HG02623 (cell line): ENCODE measurements at regions not wholly inside any gene's neighbourhood (a gene's known extent, or its start where the extent isn't known, plus 50 kb on each side); places are given as distances from the start of the nearest gene placed in this dataset.
"Not testable (repeated sequence)": the region's sequence is repeated elsewhere in the genome, so short reads cannot be mapped to it uniquely, and the experiment has no call there.

Source experiments
- ATAC-seq: cut with Tn5 transposase; IDR thresholded peaks from one replicate; pipeline ENCODE4 v1.9.1; 2021; ENCODE audit warnings: moderate library complexity; ENCODE audit not compliant: unreplicated experiment

DNA sequence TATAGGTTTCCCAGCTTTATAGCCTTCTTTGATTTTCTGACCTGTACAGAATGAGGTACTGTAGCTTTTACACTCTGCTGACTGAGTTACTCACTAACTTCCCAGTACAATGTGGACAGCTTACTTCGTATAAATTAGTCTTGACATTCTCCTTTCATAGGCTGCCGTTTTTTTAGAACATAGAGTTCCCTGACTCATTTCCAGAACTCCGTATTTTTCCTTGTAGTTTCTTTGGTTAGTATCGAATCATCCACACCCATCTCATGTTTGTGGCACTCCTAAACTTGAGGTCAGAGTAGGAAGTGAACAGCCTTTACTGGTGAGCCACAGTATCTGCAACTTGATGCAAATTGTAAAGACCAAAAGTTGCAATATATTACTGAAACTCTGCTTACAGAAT is 303.9 kb downstream of the SLITRK5 start:
- ATAC-seq, result no peak

DNA sequence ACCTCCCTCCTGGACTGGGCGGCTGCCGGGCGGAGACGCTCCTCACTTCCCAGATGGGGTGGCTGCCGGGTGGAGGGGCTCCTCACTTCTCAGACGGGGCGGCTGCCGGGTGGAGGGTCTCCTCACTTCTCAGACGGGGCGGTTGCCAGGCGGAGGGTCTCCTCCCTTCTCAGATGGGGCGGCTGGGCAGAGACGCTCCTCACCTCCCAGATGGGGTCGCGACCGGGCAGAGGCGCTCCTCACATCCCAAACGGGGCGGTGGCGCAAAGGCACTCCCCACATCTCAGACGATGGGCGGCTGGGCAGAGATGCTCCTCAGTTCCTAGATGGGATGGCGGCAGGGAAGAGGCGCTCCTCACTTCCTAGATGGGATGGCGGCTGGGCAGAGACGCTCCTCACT is 305.5 kb downstream of the SLITRK5 start:
- ATAC-seq, result not testable (repeated sequence)

DNA sequence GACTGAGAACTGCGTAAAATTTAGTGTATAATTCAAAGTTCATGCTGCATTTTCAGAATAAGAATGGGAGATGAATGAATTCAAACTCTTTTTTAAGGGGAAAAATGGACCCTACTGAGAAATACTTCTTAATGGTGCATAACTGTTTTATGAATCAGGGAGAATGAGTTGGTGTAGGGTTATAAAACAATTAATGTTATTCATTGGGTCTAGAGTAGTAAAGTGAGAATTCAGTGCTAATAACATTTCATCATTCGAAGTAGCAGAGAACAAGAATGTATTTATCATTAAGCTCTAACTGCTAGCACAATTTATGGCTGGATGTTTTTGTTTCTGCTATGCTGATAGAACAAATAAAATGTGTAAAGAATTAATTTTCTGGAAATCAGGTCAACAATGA is 310.2 kb downstream of the SLITRK5 start:
- no peak for ATAC-seq

DNA sequence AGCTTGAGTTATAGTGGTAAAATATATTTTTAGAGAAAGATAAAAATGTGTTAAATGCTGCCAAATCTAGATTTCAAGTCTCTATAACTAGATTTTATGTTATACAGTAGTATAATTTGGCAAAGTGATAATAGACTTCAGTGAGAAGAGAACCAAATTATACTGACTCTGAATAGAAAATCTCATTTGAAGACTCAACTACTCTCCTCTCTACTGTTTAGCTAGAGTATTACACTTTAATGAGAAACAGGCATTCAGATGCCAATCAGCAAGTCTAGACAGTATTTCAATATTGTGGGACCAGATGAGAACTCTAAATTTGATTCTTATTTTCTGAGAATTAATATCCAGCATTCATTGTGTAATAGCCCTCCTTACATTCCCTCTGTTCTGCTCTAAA is 311.2 kb downstream of the SLITRK5 start:
- ATAC-seq, result no peak

DNA sequence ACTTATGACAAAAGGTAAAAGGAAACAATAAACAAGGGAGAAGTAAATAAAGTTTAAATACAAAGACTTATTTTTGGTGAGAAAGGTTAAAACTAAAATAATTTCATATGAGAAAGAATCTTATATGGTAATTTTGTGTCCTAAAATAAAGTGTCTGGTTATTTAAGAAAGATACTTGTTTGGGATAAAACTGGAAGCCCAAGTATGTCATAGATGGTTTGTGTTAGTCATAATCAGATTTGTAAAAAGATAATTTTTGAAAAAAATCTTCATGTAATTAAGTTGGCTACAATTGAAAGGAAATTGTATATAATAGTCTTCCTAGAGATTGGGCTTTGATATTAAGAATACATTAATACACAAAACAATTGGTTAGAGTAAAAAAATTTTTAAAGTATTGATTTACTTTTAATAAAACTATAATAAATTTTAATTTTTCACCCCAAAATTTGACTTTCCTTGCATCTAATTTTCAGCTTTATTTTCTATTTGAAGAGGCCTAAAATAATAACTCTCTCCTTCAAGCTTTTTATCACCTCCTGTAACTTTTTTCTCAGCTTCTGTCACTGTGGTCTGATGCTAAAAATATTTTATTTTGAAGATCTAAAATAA is 315.6 kb downstream of the SLITRK5 start:
- ATAC-seq, result no peak

DNA sequence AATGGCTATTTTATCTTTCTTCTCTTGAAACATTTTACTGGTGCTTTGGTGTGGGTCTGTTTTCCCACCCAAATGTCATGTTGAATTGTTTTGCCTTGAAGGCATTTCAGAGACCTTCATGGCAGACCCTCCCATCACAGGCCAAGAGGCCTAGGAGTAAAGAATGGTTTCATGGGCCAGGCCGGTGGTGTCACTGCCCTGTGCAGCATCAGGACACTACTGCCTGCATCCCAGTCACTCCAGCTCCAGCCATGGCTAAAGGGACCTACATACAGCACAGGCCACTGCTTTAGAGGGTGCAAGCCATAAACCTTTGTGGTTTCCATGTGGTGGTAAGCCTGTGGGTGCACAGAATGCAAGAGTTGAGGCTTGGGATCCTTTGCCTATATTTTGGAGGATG is 326.9 kb downstream of the SLITRK5 start:
- no peak for ATAC-seq

DNA sequence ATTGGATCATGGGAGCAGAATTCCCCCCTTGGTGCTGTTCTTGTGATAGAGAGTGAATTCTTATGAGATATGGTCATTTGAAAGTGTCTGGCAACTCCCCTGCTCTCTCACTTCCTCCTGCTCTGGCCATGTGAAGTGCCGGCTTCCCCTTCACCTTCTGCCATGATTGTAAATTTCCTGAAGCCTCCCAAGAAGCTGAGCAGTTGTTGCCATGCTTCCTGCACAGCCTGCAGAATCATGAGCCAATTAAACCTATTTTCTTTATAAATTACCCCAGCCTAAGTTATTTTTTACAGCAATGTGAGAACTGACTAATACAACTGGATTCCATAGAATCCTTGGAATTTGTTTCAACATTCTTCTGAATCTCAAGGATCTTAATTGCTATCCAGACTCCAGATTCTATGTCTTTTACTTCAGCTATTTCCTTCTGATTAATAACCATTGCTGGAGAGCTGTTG is 328.1 kb downstream of the SLITRK5 start:
- ATAC-seq, result no peak

DNA sequence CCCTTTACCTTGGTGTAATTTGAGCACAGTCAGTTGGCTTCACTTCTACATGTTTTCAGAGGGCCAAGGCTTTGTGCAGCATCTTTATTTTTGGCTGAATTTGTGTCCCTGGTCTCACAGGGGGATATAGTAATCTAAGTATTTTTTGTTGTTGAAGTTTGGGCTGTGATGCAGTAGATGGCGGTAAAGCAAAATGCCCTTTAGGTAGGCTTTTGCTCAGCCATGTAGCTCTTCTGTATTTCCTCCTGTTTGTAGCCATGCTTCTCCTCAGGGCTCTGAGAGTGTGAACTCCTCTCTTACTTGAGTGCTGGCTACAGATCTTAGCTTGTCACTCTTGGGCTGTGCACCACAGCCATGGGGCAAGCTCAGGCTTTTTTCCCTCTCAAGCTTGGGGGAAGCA is 328.6 kb downstream of the SLITRK5 start:
- ATAC-seq, result no peak

DNA sequence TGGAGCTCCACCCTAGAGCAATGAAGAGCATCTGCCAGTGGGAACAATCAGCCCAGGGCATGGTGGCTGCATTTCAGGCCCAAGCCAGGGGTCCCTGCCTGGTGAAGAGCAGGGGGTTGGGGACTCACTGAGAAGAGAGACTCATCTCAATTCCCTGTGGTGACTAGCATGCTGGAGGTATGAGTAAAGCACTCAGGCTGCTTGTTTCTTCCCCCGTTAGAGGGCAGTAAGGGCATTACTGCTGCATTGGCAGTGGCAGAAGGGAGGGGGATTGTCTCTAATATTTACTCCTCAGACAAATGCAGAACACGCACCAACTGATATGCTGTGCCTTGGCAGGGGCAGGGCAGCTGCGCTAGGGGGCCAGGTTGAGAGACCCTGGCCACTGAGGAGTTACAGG is 329.1 kb downstream of the SLITRK5 start:
- ATAC-seq, result no peak

DNA sequence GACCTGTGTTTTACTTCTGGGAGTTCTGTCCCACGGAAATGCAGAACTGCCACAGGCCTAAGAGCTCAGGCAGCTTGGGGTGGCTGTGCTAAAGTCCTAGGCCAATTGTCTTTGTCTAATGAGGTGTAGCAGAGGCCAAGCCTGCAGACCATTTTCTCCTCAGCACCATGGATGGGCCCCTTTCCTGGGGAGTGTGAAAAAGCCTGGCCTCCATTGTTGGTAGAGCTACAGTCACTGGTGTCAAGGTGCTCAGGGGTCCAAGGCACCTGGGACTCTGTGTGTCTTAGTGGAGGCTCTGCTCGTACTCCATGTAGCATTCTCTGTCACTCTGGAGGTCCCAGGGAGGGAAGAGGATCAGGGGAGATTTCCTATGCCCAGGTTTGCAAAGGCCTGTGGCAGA is 329.6 kb downstream of the SLITRK5 start:
- no peak for ATAC-seq

DNA sequence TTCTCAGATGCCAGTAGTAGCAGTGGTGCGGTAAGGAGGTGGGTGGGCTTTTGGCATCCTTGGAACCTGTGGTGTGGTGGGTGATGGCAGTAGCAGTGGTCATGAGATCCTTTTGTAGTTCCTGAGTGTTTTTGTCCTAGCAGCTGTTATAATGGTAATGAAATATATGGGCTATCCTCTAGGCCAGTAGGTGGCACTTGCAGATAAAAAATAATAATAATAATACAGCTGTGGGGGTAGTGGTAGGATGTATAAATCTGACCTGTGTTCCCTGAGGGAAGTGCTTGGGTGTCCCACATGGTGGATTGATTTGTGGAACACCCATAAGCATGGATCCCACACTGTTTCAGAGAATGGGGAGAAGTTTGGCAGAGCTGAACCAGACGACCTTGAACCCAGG is 334.0 kb downstream of the SLITRK5 start:
- no peak for ATAC-seq

DNA sequence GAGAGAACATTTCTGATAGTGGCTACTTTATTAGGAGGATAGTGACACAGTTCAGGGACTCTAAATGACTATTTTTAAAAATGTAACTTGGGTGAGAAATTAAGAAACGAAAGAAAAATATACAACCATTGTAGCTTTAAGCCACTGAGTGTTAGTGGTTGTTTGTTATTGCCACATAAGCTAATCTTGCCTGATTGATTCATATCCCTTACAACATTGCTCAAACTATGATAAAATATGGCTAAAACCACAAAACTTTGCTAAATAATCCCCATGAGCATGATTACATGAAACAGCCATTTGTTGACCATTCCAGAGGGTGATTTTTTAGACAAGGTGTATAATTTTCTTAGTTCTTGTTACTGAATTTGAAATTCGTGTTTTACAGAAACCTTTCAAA is 343.4 kb downstream of the SLITRK5 start:
- no peak for ATAC-seq

DNA sequence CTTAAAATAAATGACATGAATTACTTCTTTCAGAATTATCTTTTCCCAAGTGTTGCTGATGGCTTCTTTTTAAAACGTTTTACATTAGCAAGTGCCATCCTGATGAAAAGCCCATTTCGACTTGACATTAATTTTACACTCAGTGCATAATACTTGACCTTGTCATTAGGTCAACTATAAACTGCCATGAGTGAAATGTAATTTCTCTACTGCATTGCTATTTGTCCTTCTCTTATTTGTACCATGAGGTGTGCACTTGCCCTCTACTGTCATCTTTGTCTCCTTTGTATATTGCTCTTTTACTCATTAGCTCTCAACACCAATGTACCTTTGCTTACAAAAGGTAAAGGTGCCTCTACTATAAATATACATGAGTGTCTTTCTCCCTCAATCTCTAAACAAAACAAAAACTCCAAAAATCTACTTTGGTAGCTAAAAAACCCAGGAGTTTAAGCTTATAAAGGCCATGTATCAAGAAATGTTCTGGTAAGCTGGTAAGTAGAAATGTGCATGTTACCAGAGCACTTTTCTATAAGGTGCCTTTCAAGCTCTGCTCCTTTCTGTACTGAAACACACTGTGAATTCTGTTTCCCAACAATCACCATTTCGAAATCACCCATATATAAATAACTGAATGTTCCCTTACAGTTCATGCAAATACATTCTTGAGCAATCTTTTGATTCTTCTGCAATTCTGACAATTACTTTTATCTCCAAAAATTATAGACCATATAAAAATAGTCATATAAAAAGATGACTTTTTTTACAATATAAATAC is 351.4 kb downstream of the SLITRK5 start:
- no peak for ATAC-seq

DNA sequence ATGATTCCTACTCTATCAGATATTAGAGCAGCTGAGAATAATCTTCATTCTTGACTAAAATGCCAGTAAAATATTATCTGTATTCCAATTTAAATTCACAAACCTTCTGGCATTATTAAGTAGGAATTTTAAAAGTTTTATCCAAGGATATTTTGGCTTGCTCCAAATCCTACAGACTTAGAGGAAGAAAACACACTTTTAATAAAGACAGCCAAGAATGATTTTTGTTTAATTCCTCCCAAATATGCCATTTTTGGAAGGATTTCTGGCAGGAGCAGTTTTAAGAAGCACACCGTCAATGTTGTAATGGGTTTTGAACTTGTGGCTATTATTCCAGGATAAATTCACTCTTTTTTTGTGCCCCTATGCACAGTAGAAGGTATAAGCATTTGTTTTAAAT is 355.1 kb downstream of the SLITRK5 start:
- no peak for ATAC-seq

DNA sequence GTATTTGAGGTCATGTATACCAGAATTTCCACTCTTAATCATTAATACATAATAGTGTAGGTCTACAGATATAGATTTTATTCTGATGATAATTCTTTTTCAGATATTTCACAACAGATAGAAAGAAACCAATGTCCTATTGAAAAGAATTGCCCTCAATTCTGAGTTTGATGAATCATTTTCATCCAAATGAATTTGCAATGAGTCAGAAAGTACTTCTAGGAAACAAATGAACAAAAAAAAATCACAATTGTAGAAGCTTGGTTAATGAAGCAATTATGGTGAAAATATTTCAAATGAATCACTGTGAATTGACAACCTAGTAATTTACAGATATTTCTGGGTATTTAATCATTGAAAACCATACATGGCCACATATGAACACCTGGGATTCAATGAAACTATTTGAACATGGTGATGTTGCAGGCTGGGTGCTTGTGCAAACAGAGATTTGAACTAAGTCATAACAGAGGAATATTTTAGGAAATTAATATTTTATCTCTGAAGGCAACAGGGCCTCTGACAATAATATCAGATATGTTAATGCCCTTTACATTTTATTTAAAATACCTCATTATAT is 360.9 kb downstream of the SLITRK5 start:
- ATAC-seq, result no peak

DNA sequence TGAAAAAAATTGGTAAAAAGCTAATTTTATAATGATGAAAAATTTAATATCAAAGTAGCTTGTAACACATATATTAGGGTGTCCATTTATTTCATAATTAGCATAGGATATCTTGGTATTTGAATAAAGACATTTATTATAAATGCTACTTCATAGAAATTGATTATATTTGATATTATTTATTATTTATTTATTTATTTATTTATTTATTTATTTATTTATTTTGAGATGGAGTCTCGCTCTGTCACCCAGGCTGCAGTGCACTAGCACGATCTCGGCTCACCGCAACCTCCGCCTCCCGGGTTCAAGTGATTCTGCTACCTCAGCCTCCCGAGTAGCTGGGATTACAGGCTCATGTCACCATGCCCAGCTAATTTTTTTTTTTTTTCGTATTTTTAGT is 365.0 kb downstream of the SLITRK5 start:
- not testable (repeated sequence) for ATAC-seq

DNA sequence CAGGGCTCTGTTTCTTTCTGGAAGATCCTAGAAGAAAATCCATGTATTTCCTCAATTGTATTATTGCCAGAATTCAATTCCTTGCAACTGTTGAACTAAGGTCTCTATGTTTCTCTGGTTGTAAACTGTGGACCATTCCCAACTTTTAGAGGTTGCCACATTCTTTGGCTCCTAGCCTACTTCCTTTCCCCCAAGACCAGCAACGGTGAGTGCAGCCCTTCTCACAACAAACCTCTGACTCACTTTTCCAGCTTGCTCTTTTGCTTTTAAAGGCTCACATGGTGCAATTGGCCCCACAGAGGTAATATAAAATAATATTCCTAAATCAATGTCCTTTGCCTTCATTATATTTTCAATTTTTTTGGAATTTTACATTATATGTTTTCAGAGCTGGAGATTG is 371.3 kb downstream of the SLITRK5 start:
- no peak for ATAC-seq

DNA sequence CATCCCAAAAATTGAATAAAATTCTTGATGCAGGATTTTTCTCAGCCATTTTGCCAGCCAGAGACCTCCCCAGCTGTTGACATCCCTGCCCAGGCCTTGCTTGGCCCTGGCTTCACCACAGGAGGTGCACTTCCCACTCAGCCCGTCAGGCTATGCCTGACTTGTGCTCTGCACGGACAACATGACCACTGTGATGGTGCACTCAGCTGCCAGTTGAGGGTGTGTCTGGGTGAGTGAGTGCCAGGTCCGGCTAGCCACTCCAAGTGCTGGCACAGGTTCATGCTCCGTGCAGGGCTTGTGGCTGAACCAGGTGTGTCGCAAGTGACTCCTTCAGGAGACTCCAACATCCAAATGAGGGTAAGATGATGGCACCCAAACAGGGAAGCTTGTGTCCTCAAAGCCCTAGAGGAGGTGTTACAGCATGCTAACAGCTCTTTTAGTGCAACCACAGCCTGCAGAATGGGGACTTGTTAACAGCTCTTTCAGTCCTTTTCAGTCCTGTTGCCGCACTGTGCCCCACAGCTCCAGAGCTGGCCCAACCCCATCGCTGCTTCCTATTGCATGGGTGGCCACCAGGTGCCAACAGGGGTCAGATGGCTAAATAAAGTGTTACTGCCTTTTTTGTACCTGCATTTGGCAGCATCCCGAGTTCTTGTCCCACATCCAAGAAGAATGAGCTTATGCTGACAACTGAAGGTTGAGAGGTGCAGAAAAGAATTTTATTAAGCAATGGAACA is 380.7 kb downstream of the SLITRK5 start:
- ATAC-seq, result no peak

DNA sequence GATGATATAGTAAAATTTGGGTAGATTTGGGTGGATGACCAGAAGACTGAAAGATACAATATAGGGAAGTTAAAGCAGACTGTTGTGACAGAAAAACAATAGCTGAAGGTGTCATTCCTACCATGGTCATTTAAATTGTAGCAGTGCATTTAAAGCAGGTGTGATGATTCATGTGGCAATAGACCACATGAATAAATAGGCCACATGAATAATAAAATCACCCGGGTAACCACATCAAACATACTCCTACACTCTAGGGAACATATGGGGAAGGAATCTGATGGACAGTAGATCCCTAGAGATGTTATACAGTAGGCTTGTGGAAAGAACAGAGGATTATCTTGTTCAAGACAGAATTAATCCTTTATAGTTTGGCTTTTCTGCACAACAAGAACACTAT is 392.6 kb downstream of the SLITRK5 start:
- ATAC-seq, result no peak

DNA sequence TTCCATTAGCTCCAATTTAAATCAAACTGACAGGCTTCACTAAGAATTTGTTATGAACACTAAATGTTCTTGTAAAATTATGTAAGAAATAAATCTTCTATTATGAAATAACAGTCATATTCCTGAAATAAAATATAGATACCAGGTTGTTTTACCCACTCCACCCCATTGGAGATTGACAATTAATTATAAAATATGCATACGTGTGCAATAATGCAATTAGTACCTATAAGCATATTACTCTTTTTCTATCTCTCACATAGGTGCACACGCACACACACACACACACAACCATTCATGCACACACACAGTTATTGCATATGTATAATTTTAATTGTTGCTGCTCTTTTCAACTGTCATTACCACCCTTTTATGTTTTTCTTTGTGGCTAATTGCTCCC is 395.7 kb downstream of the SLITRK5 start:
- no peak for ATAC-seq

DNA sequence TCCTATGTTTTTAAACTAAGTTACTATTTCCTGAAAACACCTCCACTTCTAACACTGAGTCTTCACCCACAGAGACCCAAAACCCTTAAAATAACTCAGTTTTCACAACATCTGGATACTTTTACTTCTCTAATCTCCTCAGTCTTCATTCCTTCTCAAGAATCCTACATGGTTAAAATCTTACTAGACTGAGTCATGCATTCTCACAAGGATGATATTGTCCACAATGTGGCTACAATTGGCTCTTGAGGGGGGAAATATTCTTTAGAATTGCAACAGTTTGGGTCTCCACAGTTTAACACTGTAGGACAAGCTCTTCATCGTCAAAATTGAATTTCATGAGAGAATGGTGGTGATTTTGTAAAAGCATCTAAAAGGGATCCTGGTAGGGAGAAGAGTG is 397.1 kb downstream of the SLITRK5 start:
- ATAC-seq, result no peak

DNA sequence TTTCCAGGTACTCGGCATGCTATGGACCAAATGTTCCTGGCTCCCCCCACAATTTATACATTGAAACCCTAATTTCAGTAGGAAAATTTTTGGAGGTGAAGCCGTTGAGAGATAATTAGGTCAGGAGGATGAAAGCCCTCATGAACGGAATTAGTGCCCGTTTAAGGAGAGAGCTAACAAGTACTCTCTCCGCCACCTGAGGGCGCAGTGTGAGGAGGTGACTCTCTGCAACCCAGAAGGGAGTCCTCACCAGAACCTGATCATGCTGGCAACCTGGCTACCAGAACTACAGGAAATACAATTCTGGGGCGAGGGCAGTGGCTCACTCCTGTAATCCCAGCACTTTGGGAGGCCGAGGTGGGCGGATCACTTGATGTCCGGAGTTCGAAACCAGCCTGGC is 397.8 kb downstream of the SLITRK5 start:
- no peak for ATAC-seq
